DND-41 (cell line): ENCODE measurements at regions not wholly inside any gene's neighbourhood (a gene's known extent, or its start where the extent isn't known, plus 50 kb on each side); places are given as distances from the start of the nearest gene placed in this dataset.

Experiments used
- ATAC-seq: fragments of 200-7000 bp; cut with Tn5 transposase; 3 replicates; pipeline ENCODE4 v1.9.1; 2021; ENCODE audit warnings: low read depth; ENCODE audit not compliant: insufficient read depth
- DNase-seq: peaks from one replicate; pipeline ENCODE4 v3.0.0-alpha.2; 2020
- H2AFZ ChIP-seq: 2 replicates; pipeline ENCODE4 v1.6.0; 2012; ENCODE audit warnings: low read depth, low read length
- H3K27ac ChIP-seq: 2 replicates; pipeline ENCODE4 v1.5.1; 2012; ENCODE audit warnings: low read length, inconsistent platforms
- H3K27me3 ChIP-seq: fragments of 200-600 bp; sonication (generic); 2 replicates; pipeline ENCODE4 v1.6.0; 2012; ENCODE audit warnings: low read length, mild to moderate bottlenecking, inconsistent platforms; ENCODE audit not compliant: insufficient read depth, poor library complexity
- H3K36me3 ChIP-seq: 2 replicates; pipeline ENCODE4 v1.5.1; 2012; ENCODE audit warnings: low read length, inconsistent platforms; ENCODE audit not compliant: insufficient read depth
- H3K4me1 ChIP-seq: 2 replicates; pipeline ENCODE4 v1.5.1; 2012; ENCODE audit warnings: mild to moderate bottlenecking, low read length; ENCODE audit not compliant: insufficient read depth
- H3K4me2 ChIP-seq: 2 replicates; pipeline ENCODE4 v1.6.0; 2012; ENCODE audit warnings: mild to moderate bottlenecking, moderate library complexity, low read length, inconsistent platforms; ENCODE audit not compliant: insufficient read depth
- H3K4me3 ChIP-seq, 2 experiments: fragments of 200-600 bp in 1 of 2; shearing (Covaris generic) in 1 of 2; 2 replicates each; pipeline ENCODE4 v1.5.1; 2012 to 2016; ENCODE audit warnings: inconsistent platforms in 2 of 2, low read length in 2 of 2, mild to moderate bottlenecking in 2 of 2, low read depth in 1 of 2, moderate library complexity in 1 of 2
- H3K79me2 ChIP-seq: 2 replicates; pipeline ENCODE4 v1.6.0; 2012; ENCODE audit warnings: low read length, inconsistent platforms; ENCODE audit not compliant: insufficient read depth
- H3K9ac ChIP-seq: 2 replicates; pipeline ENCODE4 v1.6.0; 2012; ENCODE audit warnings: low read depth, mild to moderate bottlenecking, inconsistent platforms, low read length, moderate library complexity
- H3K9me3 ChIP-seq: 2 replicates; pipeline ENCODE4 v1.5.1; 2012; ENCODE audit warnings: low read length, moderate library complexity, mild to moderate bottlenecking, inconsistent platforms; ENCODE audit not compliant: insufficient read depth, severe bottlenecking
- H4K20me1 ChIP-seq: 2 replicates; pipeline ENCODE4 v1.6.0; 2012; ENCODE audit warnings: low read length; ENCODE audit not compliant: insufficient read depth
- EZH2 ChIP-seq: IDR thresholded peaks from 3 replicates; pipeline ENCODE4 v1.6.1; 2012; ENCODE audit warnings: borderline replicate concordance, low read depth, mild to moderate bottlenecking, moderate library complexity, low read length, inconsistent platforms; ENCODE audit not compliant: severe bottlenecking
- TF ChIP-seq, protein P1 (sequence below): IDR thresholded peaks from 2 replicates; pipeline ENCODE4 v1.5.1; 2012; ENCODE audit warnings: borderline replicate concordance, low read length, moderate library complexity, mild to moderate bottlenecking; ENCODE audit not compliant: poor library complexity, severe bottlenecking; ENCODE audit errors: extremely low read depth

DNA sequence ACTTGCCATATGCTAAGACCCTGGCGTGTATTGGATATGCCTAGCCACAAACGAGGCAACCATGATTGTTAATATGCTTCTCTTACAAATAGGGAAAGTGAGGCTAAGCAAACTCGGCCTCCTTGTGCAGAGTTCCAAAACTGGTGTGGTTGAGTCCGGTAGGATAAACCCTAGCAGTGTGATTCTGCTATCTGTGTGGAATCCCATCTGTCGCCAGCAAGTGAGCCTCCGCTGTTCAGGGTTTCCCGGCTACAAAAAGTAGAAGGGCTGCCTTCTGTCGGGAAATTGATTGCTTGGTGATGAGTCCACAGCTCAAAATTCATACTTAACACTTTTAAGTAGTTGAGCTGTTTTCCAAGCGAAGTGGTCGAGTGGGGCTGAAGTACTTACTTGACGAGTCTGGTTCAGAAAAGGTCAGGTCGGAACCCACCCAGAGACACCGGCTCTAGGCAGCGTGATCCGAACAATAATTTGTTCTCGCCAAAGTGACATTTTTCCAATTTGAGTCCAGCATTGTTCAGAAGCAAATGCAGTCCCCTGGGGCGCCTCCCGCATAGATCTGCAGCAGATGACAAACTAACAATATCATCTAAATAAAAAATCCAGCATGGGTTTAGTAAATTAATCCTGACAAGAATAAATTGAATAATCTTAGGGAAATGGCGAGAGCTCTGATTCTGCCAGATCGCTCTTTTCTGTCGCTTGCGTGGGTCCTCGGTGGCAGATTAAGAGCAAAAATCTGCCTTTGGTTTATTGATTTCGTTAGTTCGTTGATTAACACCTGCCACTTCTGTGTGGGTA is 686.7 kb upstream of the RBFOX1 start:
- H3K4me1 ChIP-seq: no peaks in the 10 kb centered on the region
- no peak overlapping the region for H3K27ac ChIP-seq
- H3K9ac ChIP-seq: no peak overlapping the region
- no peak for TF ChIP-seq EZH2
- TF ChIP-seq, protein P1, sequence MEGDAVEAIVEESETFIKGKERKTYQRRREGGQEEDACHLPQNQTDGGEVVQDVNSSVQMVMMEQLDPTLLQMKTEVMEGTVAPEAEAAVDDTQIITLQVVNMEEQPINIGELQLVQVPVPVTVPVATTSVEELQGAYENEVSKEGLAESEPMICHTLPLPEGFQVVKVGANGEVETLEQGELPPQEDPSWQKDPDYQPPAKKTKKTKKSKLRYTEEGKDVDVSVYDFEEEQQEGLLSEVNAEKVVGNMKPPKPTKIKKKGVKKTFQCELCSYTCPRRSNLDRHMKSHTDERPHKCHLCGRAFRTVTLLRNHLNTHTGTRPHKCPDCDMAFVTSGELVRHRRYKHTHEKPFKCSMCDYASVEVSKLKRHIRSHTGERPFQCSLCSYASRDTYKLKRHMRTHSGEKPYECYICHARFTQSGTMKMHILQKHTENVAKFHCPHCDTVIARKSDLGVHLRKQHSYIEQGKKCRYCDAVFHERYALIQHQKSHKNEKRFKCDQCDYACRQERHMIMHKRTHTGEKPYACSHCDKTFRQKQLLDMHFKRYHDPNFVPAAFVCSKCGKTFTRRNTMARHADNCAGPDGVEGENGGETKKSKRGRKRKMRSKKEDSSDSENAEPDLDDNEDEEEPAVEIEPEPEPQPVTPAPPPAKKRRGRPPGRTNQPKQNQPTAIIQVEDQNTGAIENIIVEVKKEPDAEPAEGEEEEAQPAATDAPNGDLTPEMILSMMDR: no peak
- no peak overlapping the region for H2AFZ ChIP-seq
- no peaks in the 10 kb centered on the region for H3K27me3 ChIP-seq
- no peak overlapping the region for H3K4me2 ChIP-seq
- DNase-seq: no peak
- H3K4me3 ChIP-seq: no peak overlapping the region
- H3K36me3 ChIP-seq: no peaks in the 10 kb centered on the region
- H3K9me3 ChIP-seq: no peaks in the 10 kb centered on the region
- H3K79me2 ChIP-seq: no peaks in the 10 kb centered on the region
- H4K20me1 ChIP-seq: no peaks in the 10 kb centered on the region
- ATAC-seq: no peak

DNA sequence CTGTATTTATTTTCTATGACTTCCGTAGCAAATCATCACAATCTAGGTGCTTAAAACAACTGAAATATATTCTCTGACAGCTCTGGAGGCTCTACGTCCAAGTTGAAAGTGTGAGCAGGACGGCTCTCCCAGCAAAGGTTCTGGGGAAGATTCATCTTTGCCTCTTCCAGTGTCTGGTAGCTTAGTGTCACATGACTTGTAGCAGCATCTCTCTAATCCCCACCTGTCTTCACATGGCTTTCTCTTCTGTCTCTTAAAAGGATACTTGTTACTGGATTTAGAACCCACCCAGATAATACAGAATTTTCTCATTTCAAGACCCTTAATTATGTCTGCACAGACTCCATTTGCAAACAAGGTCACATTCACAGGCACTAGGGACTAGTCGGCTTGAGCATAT is 687.7 kb upstream of the RBFOX1 start:
- TF ChIP-seq EZH2: no peak
- TF ChIP-seq, protein P1: no peak
- Histone ChIP-seq H4K20me1 (no peaks in the 10 kb centered on the region), H3K36me3 (no peaks in the 10 kb centered on the region), H3K79me2 (no peaks in the 10 kb centered on the region), H3K9me3 (no peaks in the 10 kb centered on the region), H3K27me3 (no peaks in the 10 kb centered on the region), H3K4me3 (no peak overlapping the region), H3K4me1 (no peaks in the 10 kb centered on the region), H3K4me2 (no peak overlapping the region), H3K9ac (no peak overlapping the region), H3K27ac (no peak overlapping the region), H2AFZ (no peak overlapping the region)
- no peak for ATAC-seq
- DNase-seq: no peak

DNA sequence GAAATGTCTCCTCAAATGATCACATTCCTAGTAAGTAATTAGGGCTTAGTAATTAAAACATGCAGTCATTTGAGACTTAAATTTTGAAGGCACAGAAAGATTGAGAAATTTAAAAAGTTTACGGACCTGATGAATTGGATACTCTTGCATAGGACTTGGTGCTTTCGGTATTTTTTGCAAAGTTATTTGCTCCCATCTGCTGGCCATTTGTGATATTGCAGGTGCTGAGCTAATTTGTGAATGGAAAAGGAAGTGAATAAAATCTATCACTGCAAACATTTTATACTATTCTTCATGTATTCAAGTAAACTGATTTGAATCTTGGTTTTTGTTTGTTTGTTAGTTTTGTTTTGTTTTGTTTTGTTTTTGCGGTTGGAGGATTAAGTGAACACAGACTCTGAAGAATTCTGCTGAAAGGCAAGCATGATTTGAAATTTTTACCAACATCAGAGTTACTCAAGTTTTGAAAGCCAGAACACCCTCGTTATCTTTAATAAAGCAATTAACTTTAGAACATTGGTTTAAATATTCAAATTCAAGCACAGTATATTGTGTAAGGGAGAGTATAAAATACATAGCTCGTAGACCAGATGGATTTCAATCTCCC is 689.5 kb upstream of the RBFOX1 start:
- Histone ChIP-seq H3K9ac (no peak overlapping the region), H3K4me1 (no peaks in the 10 kb centered on the region), H4K20me1 (no peaks in the 10 kb centered on the region), H3K27ac (no peak overlapping the region), H3K4me3 (no peak overlapping the region), H3K79me2 (no peaks in the 10 kb centered on the region), H3K27me3 (no peaks in the 10 kb centered on the region), H3K9me3 (no peaks in the 10 kb centered on the region), H3K36me3 (no peaks in the 10 kb centered on the region), H3K4me2 (no peak overlapping the region), H2AFZ (no peak overlapping the region)
- TF ChIP-seq, protein P1: peak; percentile 93
- TF ChIP-seq EZH2: no peak
- DNase-seq (peak; percentile 54), ATAC-seq (no peak)
